ENCODE measurements at regions not wholly inside any gene's neighbourhood (a gene's known extent, or its start where the extent isn't known, plus 50 kb on each side); places are given as distances from the start of the nearest gene placed in this dataset.
"Not testable (repeated sequence)": the region's sequence is repeated elsewhere in the genome, so short reads cannot be mapped to it uniquely, and the experiment has no call there.

GRCh38 chr2:8120506-8120860 lies 561.4 kb upstream of the ID2 start:
- peaks cover 16% of the 10 kb centered on the region for H3K4me1 Mint-ChIP-seq (ENCODE audit: low read depth)
- H3K9me3 Mint-ChIP-seq: no peaks in the 10 kb centered on the region
- H3K36me3 Mint-ChIP-seq (ENCODE audit: low read depth): no peaks in the 10 kb centered on the region
- H3K27me3 Mint-ChIP-seq: peaks cover 3% of the 10 kb centered on the region
- intact Hi-C loops (cut with micrococcal nuclease): no loop called here
- H3K27ac Mint-ChIP-seq: no peak overlapping the region
- no peak overlapping the region for H3K4me3 Mint-ChIP-seq

DNA sequence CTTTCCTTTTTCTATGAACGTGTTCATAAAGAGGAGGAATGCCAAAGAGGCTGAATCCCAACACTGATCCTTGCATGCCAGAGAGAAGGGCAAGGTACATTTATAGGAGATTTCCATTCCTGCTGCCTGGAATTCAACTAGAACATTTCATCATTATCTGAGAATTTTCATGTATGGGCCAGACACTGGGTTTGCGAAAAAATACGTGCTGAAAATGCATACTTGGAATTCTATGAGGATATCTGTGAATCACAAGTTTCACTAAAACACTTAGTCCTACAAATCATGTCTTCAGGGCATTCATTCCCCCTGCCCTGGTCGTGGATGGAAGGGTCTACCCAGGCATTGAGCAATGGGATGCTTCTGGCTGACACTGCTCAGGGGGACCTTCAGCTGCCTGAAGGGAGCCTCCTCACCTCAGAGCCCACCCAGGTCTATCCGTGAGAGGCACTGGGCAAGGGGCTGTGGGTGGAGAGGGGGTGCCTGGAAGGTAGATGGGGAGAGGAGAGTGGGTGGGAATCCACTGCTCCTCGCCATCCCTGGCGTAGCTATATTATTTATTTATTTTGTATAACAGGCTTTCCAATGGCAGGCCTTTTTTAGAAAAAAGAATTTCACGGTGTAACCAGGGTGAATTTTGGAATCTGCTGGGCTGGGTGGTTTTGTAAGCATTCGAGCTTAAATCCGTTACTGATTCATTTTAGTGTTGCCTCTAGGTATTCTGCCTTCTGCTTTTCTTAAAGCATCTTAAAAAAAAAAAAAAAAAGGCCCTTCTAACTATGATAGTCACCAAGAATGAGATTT lies 560.6 kb upstream of the ID2 start:
- Mint-ChIP-seq H3K4me3 (no peak overlapping the region), H3K36me3 (ENCODE audit: low read depth) (no peaks in the 10 kb centered on the region), H3K9me3 (no peaks in the 10 kb centered on the region), H3K27ac (no peak overlapping the region), H3K27me3 (peaks cover 3% of the 10 kb centered on the region), H3K4me1 (ENCODE audit: low read depth) (peaks cover 13% of the 10 kb centered on the region)
- intact Hi-C loops (cut with micrococcal nuclease): no loop called here

DNA sequence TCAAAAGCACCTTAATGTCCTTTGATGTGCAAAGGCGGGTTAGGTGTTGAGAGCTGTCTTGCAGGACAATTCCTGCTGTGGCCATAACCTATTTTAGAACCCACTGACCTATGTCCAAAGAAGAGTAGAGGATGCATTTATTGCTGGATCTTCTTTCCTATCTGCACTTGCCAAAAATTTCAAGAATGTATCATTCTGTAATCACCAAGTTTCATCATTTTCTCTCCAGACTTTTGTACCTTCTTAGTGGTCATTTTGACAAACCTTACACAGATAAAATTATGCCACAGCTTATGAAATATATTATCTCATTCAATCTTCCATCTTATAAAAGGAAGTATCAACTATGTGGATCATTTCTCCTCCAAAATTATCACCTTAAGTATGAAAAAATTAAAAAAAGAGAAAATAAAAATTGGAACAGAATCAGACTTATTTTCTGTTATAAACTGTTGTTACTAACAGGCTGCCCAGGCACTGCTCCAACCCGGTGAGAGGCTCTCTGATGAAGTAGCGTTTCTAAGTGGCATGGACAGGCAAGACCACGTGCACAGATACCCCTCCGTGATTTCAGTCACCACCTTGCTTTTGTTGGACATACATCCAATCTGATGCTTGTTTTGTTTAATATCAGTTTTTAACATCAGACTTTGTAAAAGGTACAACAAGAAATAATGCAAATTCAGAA lies 559.9 kb upstream of the ID2 start:
- H3K9me3 Mint-ChIP-seq: no peaks in the 10 kb centered on the region
- H3K36me3 Mint-ChIP-seq (ENCODE audit: low read depth): no peaks in the 10 kb centered on the region
- peaks cover 8% of the 10 kb centered on the region for H3K4me1 Mint-ChIP-seq (ENCODE audit: low read depth)
- no peak overlapping the region for H3K27ac Mint-ChIP-seq
- intact Hi-C loops (cut with micrococcal nuclease): no loop called here
- H3K4me3 Mint-ChIP-seq: no peak overlapping the region
- H3K27me3 Mint-ChIP-seq: peaks cover 3% of the 10 kb centered on the region

GRCh38 chr2:8122520-8122919 lies 559.3 kb upstream of the ID2 start:
- H3K27me3 Mint-ChIP-seq: peaks cover 3% of the 10 kb centered on the region
- intact Hi-C loops (cut with micrococcal nuclease): no loop called here
- H3K36me3 Mint-ChIP-seq (ENCODE audit: low read depth): no peaks in the 10 kb centered on the region
- H3K4me3 Mint-ChIP-seq: no peak overlapping the region
- no peaks in the 10 kb centered on the region for H3K9me3 Mint-ChIP-seq
- no peak overlapping the region for H3K27ac Mint-ChIP-seq
- peaks cover 12% of the 10 kb centered on the region for H3K4me1 Mint-ChIP-seq (ENCODE audit: low read depth)

GRCh38 chr2:8123464-8123863 lies 558.4 kb upstream of the ID2 start:
- H3K4me1 Mint-ChIP-seq (ENCODE audit: low read depth): peaks cover 12% of the 10 kb centered on the region
- H3K27ac Mint-ChIP-seq: no peak overlapping the region
- peaks cover 3% of the 10 kb centered on the region for H3K27me3 Mint-ChIP-seq
- no peaks in the 10 kb centered on the region for H3K36me3 Mint-ChIP-seq (ENCODE audit: low read depth)
- H3K4me3 Mint-ChIP-seq: no peak overlapping the region
- intact Hi-C loops (cut with micrococcal nuclease): no loop called here
- H3K9me3 Mint-ChIP-seq: no peaks in the 10 kb centered on the region

DNA sequence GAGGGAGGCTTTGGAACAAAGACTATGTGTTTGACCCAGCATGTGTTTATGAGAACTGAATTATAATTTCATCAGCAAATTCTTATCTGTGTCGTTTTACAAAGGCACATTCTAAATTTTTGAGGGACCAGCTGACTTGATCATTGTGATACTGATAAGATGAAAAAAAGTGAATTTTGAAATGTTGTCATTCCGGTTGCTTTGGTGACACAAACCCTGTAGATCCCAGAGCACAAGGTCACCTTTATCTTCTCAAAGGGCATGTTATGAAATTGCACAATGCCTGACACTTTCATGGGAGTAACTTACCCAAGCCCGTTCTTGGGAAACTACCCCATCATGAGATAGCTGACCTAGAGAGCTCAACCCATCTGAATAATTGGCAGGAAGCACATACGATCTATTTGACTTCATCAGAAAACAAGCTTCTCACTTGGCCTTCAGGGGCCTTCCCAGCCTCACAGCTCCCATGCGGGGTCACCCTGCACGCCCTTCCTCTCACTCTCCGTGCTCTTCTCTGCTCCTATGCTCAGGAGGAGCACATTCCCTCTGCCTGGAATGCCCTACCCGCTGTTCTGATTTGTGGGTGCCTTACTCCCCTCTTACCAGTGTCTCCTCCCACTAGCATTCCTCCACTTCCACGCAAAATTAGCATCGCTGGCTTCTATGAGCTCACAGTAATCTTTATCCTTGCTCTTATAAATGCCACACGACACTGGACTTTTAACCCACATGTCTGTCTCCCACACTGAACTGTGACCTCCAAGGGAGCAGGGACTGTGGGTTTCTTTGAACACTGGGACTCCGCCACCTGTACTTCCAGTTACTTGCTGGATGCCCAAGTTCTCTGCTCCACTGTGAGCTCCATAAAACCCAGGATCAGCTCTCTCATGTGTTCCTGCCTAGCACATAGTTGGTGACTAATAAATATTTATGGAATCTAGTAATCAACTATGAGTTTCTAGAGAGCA lies 555.8 kb upstream of the ID2 start:
- H3K36me3 Mint-ChIP-seq (ENCODE audit: low read depth): no peaks in the 10 kb centered on the region
- no peak overlapping the region for H3K27ac Mint-ChIP-seq
- no peaks in the 10 kb centered on the region for H3K27me3 Mint-ChIP-seq
- intact Hi-C loops (cut with micrococcal nuclease): no loop called here
- H3K9me3 Mint-ChIP-seq: no peaks in the 10 kb centered on the region
- peaks cover 12% of the 10 kb centered on the region for H3K4me1 Mint-ChIP-seq (ENCODE audit: low read depth)
- no peak overlapping the region for H3K4me3 Mint-ChIP-seq

DNA sequence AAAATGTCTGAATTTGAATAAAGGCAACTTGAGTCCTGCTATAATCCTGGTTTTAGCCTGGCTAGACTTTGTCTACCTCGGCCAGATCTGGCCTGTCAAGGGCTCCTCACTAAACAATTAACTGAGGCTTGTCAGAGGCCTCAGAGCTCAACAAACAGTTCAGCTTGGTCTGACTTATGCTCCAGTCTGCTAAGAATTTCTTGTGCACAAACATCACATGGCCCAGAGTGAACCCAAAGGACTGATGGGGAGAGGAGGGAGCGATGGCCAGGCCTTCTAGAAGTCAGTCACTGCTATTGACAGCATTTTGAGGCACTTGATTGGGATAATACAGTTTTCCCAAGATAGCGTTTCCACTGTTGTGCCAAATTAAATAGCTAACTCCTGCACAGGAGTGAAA lies 555.1 kb upstream of the ID2 start:
- intact Hi-C loops (cut with micrococcal nuclease): no loop called here
- no peaks in the 10 kb centered on the region for H3K27me3 Mint-ChIP-seq
- H3K4me1 Mint-ChIP-seq (ENCODE audit: low read depth): peaks cover 12% of the 10 kb centered on the region
- H3K4me3 Mint-ChIP-seq: no peak overlapping the region
- no peaks in the 10 kb centered on the region for H3K36me3 Mint-ChIP-seq (ENCODE audit: low read depth)
- H3K9me3 Mint-ChIP-seq: no peaks in the 10 kb centered on the region
- no peak overlapping the region for H3K27ac Mint-ChIP-seq

- H3K27me3 Mint-ChIP-seq; H3K4me3 Mint-ChIP-seq; intact Hi-C loops (cut with micrococcal nuclease); H3K9me3 Mint-ChIP-seq; H3K27ac Mint-ChIP-seq; H3K36me3 Mint-ChIP-seq (ENCODE audit: low read depth): not testable (repeated sequence)
- peaks cover 25% of the 10 kb centered on the region for H3K4me1 Mint-ChIP-seq (ENCODE audit: low read depth)
Measured at GRCh38 chr2:8131423-8131822, 550.4 kb upstream of the ID2 start.

GRCh38 chr2:8132351-8132831 lies 549.5 kb upstream of the ID2 start:
- H3K36me3 Mint-ChIP-seq (ENCODE audit: low read depth): no peaks in the 10 kb centered on the region
- no peak overlapping the region for H3K4me3 Mint-ChIP-seq
- H3K9me3 Mint-ChIP-seq: no peaks in the 10 kb centered on the region
- H3K27me3 Mint-ChIP-seq: peaks cover 6% of the 10 kb centered on the region
- H3K4me1 Mint-ChIP-seq (ENCODE audit: low read depth): peaks cover 21% of the 10 kb centered on the region
- no peak overlapping the region for H3K27ac Mint-ChIP-seq
- intact Hi-C loops (cut with micrococcal nuclease): no loop called here

- peaks cover 23% of the 10 kb centered on the region for H3K4me1 Mint-ChIP-seq (ENCODE audit: low read depth)
- H3K9me3 Mint-ChIP-seq: no peaks in the 10 kb centered on the region
- intact Hi-C loops (cut with micrococcal nuclease): no loop called here
- peaks cover 6% of the 10 kb centered on the region for H3K27me3 Mint-ChIP-seq
- H3K4me3 Mint-ChIP-seq: no peak overlapping the region
- H3K27ac Mint-ChIP-seq: no peak overlapping the region
- no peaks in the 10 kb centered on the region for H3K36me3 Mint-ChIP-seq (ENCODE audit: low read depth)
Measured at GRCh38 chr2:8132879-8133278, 549.0 kb upstream of the ID2 start.

DNA sequence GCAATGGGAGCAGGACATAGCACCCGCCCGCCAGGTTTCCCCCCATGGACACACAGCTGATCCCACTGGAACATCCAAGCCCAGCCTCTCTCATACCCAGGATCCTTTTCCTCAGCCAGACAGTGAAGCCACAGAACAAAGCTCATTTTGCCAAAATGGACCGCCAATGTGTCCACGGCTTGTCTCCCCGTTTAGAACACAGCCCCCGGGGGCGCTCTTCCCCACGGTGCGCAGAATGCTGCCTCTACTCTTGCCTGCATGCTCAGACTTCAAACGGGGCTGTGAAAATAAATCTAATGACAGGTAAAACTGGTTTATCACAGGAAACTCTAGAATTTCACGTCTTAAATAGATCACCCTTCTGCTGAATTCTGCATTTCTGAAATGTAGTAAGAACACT lies 548.5 kb upstream of the ID2 start:
- Mint-ChIP-seq H3K4me3 (no peak overlapping the region), H3K9me3 (no peaks in the 10 kb centered on the region), H3K27ac (no peak overlapping the region), H3K4me1 (ENCODE audit: low read depth) (peaks cover 27% of the 10 kb centered on the region), H3K27me3 (peaks cover 6% of the 10 kb centered on the region), H3K36me3 (ENCODE audit: low read depth) (no peaks in the 10 kb centered on the region)
- intact Hi-C loops (cut with micrococcal nuclease): no loop called here

DNA sequence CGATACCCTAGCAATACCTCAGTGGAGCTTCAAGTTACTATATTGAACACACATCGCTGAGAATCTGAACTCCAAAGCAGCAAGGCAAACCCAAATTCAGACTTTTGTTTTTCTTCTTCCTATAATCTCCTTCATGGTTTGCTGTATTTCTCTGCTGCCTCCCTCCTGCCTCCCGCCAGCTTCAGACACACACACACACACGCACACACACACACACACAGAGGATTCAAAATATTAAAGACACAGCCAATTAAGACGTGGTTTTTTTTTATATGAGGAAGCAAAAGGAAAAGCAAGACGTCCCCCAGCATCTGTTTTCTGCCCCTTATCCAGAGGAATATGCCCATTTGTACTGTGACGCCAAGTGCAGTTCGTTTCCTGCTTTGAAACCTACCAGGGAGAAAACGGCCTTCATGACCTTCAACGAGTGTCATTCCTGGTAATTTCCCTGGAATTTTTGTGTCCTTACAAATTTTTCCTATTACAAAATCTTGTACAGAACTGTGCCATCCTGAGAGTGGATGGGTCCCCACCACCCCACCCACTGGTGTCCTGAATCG lies 547.9 kb upstream of the ID2 start:
- peaks cover 6% of the 10 kb centered on the region for H3K27me3 Mint-ChIP-seq
- H3K4me1 Mint-ChIP-seq (ENCODE audit: low read depth): peaks cover 32% of the 10 kb centered on the region
- H3K27ac Mint-ChIP-seq: peak overlapping the region; percentile 65
- H3K9me3 Mint-ChIP-seq: no peaks in the 10 kb centered on the region
- intact Hi-C loops (cut with micrococcal nuclease): no loop called here
- H3K4me3 Mint-ChIP-seq: no peak overlapping the region
- no peaks in the 10 kb centered on the region for H3K36me3 Mint-ChIP-seq (ENCODE audit: low read depth)

- Mint-ChIP-seq H3K4me1 (ENCODE audit: low read depth) (peaks cover 37% of the 10 kb centered on the region), H3K9me3 (no peaks in the 10 kb centered on the region), H3K27ac (peak overlapping the region; percentile 65), H3K4me3 (no peak overlapping the region), H3K36me3 (ENCODE audit: low read depth) (no peaks in the 10 kb centered on the region), H3K27me3 (peaks cover 6% of the 10 kb centered on the region)
- intact Hi-C loops (cut with micrococcal nuclease): no loop called here
Measured at GRCh38 chr2:8134473-8134932, 547.4 kb upstream of the ID2 start.

All from dendritic cell treated with granulocyte-macrophage colony-stimulating factor and Interleukin-4, amounts not matched to agents 40 ng/mL and 50 ng/mL, for 4 days (primary cell).